RWPE2 (cell line): ENCODE measurements at regions not wholly inside any gene's neighbourhood (a gene's known extent, or its start where the extent isn't known, plus 50 kb on each side); places are given as distances from the start of the nearest gene placed in this dataset.

Source experiments
- ATAC-seq: fragments of 200-7000 bp; cut with Tn5 transposase; 3 replicates; pipeline ENCODE4 v1.9.1; 2021; ENCODE audit warnings: low read depth
- DNase-seq: peaks from one replicate; pipeline ENCODE4 v3.0.0-alpha.2; 2020; ENCODE audit warnings: low spot score
- H3K27ac ChIP-seq: fragments of 450-650 bp; 2 replicates; pipeline ENCODE4 v1.5.1; 2017; ENCODE audit warnings: mild to moderate bottlenecking; ENCODE audit not compliant: poor library complexity, severe bottlenecking
- H3K27me3 ChIP-seq: fragments of 250-450 bp; sonication (Bioruptor Pico); 2 replicates; pipeline ENCODE4 v1.5.1; 2021; ENCODE audit warnings: mild to moderate bottlenecking, moderate library complexity; ENCODE audit not compliant: insufficient read depth, poor library complexity, severe bottlenecking
- H3K36me3 ChIP-seq: fragments of 250-450 bp; sonication (Bioruptor Pico); 2 replicates; pipeline ENCODE4 v1.5.1; 2020; ENCODE audit warnings: low read depth, mild to moderate bottlenecking, moderate library complexity
- H3K4me1 ChIP-seq: fragments of 250-450 bp; sonication (Bioruptor Pico); 2 replicates; pipeline ENCODE4 v1.5.1; 2021; ENCODE audit warnings: mild to moderate bottlenecking, moderate library complexity; ENCODE audit not compliant: insufficient read depth, poor library complexity, severe bottlenecking
- H3K4me3 ChIP-seq: fragments of 250-450 bp; sonication (Bioruptor Pico); 2 replicates; pipeline ENCODE4 v1.5.1; 2021; ENCODE audit warnings: mild to moderate bottlenecking, moderate library complexity; ENCODE audit not compliant: severe bottlenecking
- H3K9me3 ChIP-seq: fragments of 250-450 bp; sonication (Bioruptor Pico); 2 replicates; pipeline ENCODE4 v1.5.1; 2021; ENCODE audit warnings: mild to moderate bottlenecking, moderate library complexity; ENCODE audit not compliant: severe bottlenecking
- CTCF ChIP-seq: fragments of 450-650 bp; IDR thresholded peaks from one replicate; pipeline ENCODE4 v1.5.1; 2017; ENCODE audit warnings: mild to moderate bottlenecking, moderate library complexity; ENCODE audit not compliant: poor library complexity, severe bottlenecking

GRCh38 chr7:26535483-26536007 is 243.9 kb downstream of the SNX10 start:
- no peaks in the 10 kb centered on the region for H3K4me1 ChIP-seq
- no peak for ATAC-seq

GRCh38 chr7:26538216-26538615 is 246.6 kb downstream of the SNX10 start:
- Histone ChIP-seq H3K4me1 (no peaks in the 10 kb centered on the region), H3K27ac (no peak overlapping the region), H3K9me3 (no peaks in the 10 kb centered on the region), H3K4me3 (no peak overlapping the region), H3K36me3 (no peaks in the 10 kb centered on the region), H3K27me3 (peaks cover 14% of the 10 kb centered on the region)
- DNase-seq, result no peak
- no peak for TF ChIP-seq CTCF
- no peak for ATAC-seq

More at GRCh38 chr7:26535483-26536007, 243.9 kb downstream of the SNX10 start:
- Histone ChIP-seq H3K36me3 (no peaks in the 10 kb centered on the region), H3K27me3 (peaks cover 13% of the 10 kb centered on the region), H3K4me3 (no peak overlapping the region), H3K27ac (no peak overlapping the region), H3K9me3 (no peaks in the 10 kb centered on the region)
- no peak for DNase-seq
- no peak for TF ChIP-seq CTCF

- no peak for ATAC-seq
- Histone ChIP-seq H3K9me3 (no peaks in the 10 kb centered on the region), H3K27me3 (peaks cover 14% of the 10 kb centered on the region), H3K4me1 (no peaks in the 10 kb centered on the region), H3K36me3 (no peaks in the 10 kb centered on the region), H3K4me3 (no peak overlapping the region), H3K27ac (no peak overlapping the region)
- no peak for DNase-seq
- no peak for TF ChIP-seq CTCF
These were observed 247.0 kb downstream of the SNX10 start for GRCh38 chr7:26538689-26539088.

GRCh38 chr7:26543340-26543739 is 251.7 kb downstream of the SNX10 start:
- Histone ChIP-seq H3K27me3 (peaks cover 9% of the 10 kb centered on the region), H3K27ac (no peak overlapping the region), H3K36me3 (no peaks in the 10 kb centered on the region), H3K9me3 (no peaks in the 10 kb centered on the region), H3K4me1 (no peaks in the 10 kb centered on the region), H3K4me3 (no peak overlapping the region)
- ATAC-seq, result no peak
- no peak for TF ChIP-seq CTCF
- no peak for DNase-seq

- H3K4me3 ChIP-seq, result no peak overlapping the region
- no peak for DNase-seq
- no peaks in the 10 kb centered on the region for H3K9me3 ChIP-seq
- no peak overlapping the region for H3K27ac ChIP-seq
- no peaks in the 10 kb centered on the region for H3K4me1 ChIP-seq
- no peaks in the 10 kb centered on the region for H3K36me3 ChIP-seq
- peaks cover 5% of the 10 kb centered on the region for H3K27me3 ChIP-seq
- no peak for TF ChIP-seq CTCF
- ATAC-seq, result no peak
These were observed 252.3 kb downstream of the SNX10 start for GRCh38 chr7:26543951-26544350.
